MCF 10A (cell line): ENCODE measurements at regions not wholly inside any gene's neighbourhood (a gene's known extent, or its start where the extent isn't known, plus 50 kb on each side); places are given as distances from the start of the nearest gene placed in this dataset.

Experiments used
- BruUV-seq: library from RNA; stranded (reverse); fragments of 400-500 nt; replicated peaks from 2 replicates; lab custom pipeline; 2021; lab: Mats Ljungman, UMichigan
- CTCF ChIA-PET: fragments of 300-600 bp; sonication (Branson Sonifier 250); formaldehyde crosslinking; extraction: SDS; loops from one replicate; lab custom pipeline; 2021; ENCODE audit warnings: antibody characterized with exemption, inconsistent platforms; lab: Yijun Ruan, JAX
- POLR2A ChIA-PET: fragments of 300-600, 350-650 bp; sonication (Branson Sonifier 250); formaldehyde crosslinking; extraction: SDS; loops from one replicate; lab custom pipeline; 2020; ENCODE audit warnings: antibody characterized with exemption, inconsistent platforms; lab: Yijun Ruan, JAX
- DNase-seq: peaks from one replicate; pipeline ENCODE4 v3.0.0-alpha.2; 2018; ENCODE audit not compliant: unreplicated experiment
- H3K27ac Mint-ChIP-seq: one replicate; pipeline ENCODE4 v1.8.0; 2022; ENCODE audit warnings: mild to moderate bottlenecking, low read depth, mixed read lengths; ENCODE audit not compliant: unreplicated experiment
- H3K27me3 Mint-ChIP-seq: one replicate; pipeline ENCODE4 v1.8.0; 2022; ENCODE audit warnings: mixed read lengths; ENCODE audit not compliant: insufficient read depth, unreplicated experiment
- H3K36me3 Mint-ChIP-seq: one replicate; pipeline ENCODE4 v1.8.0; 2022; ENCODE audit warnings: mild to moderate bottlenecking, moderate library complexity, mixed read lengths; ENCODE audit not compliant: insufficient read depth, unreplicated experiment
- H3K4me1 Mint-ChIP-seq: one replicate; pipeline ENCODE4 v1.8.0; 2022; ENCODE audit warnings: mixed read lengths; ENCODE audit not compliant: insufficient read depth, unreplicated experiment
- H3K4me3 Mint-ChIP-seq: one replicate; pipeline ENCODE4 v1.8.0; 2022; ENCODE audit warnings: mild to moderate bottlenecking, moderate library complexity, mixed read lengths; ENCODE audit not compliant: unreplicated experiment
- H3K9me3 Mint-ChIP-seq: one replicate; pipeline ENCODE4 v1.8.0; 2022; ENCODE audit warnings: mixed read lengths; ENCODE audit not compliant: unreplicated experiment
- CTCF ChIP-seq: fragments of 200-600 bp; IDR thresholded peaks from one replicate; pipeline ENCODE4 v1.8.0; 2022; ENCODE audit warnings: antibody characterized with exemption, mild to moderate bottlenecking; ENCODE audit not compliant: unreplicated experiment
- intact Hi-C: fragments of 100-400 bp; cut with micrococcal nuclease; formaldehyde crosslinking; loops from 2 replicates; pipeline ENCODE4 v1.14.1; 2022

GRCh38 chr16:14017886-14018285 lies 53.2 kb upstream of the MRTFB start:
- Mint-ChIP-seq H3K4me1 (peaks cover 20% of the 10 kb centered on the region), H3K27me3 (no peaks in the 10 kb centered on the region), H3K27ac (no peak overlapping the region), H3K9me3 (no peaks in the 10 kb centered on the region), H3K4me3 (no peak overlapping the region), H3K36me3 (no peaks in the 10 kb centered on the region)
- no peak for DNase-seq
- no peak for TF ChIP-seq CTCF
- no TSS peak for BruUV-seq
- POLR2A ChIA-PET = interaction anchor here (0.7 kb wide), 1 partner anchor 12 kb away, joined by 3 read pairs; no protein-coding TSS in a partner anchor
- intact Hi-C loops = no loop called here
- CTCF ChIA-PET = interaction anchor here (0.7 to 1.6 kb wide), 2 partner anchors 11 to 72 kb away, joined by 3 to 4 read pairs; no protein-coding TSS in a partner anchor

- H3K27me3 Mint-ChIP-seq = no peaks in the 10 kb centered on the region
- no peak overlapping the region for H3K4me3 Mint-ChIP-seq
- no TSS peak for BruUV-seq
- intact Hi-C loops = no loop called here
- DNase-seq = no peak
- H3K27ac Mint-ChIP-seq = no peak overlapping the region
- peaks cover 17% of the 10 kb centered on the region for H3K4me1 Mint-ChIP-seq
- ChIA-PET POLR2A (no interaction called here), CTCF (interaction anchor here (0.7 kb wide), 1 partner anchor 18 kb away, joined by 3 read pairs; no protein-coding TSS in a partner anchor)
- H3K36me3 Mint-ChIP-seq = no peaks in the 10 kb centered on the region
- TF ChIP-seq CTCF = no peak
- no peaks in the 10 kb centered on the region for H3K9me3 Mint-ChIP-seq
These were observed 52.3 kb upstream of the MRTFB start for GRCh38 chr16:14018851-14019250.

GRCh38 chr16:14020141-14020540 lies 51.0 kb upstream of the MRTFB start:
- Mint-ChIP-seq H3K4me1 (peaks cover 11% of the 10 kb centered on the region), H3K27ac (no peak overlapping the region), H3K9me3 (no peaks in the 10 kb centered on the region), H3K27me3 (no peaks in the 10 kb centered on the region), H3K4me3 (no peak overlapping the region), H3K36me3 (no peaks in the 10 kb centered on the region)
- CTCF ChIA-PET = interaction anchor here (0.7 to 1.5 kb wide), 2 partner anchors 230 to 1920 kb away, joined by 3 read pairs; no protein-coding TSS in a partner anchor
- POLR2A ChIA-PET = interaction anchor here (0.6 to 0.7 kb wide), 3 partner anchors 14 to 50 kb away, joined by 3 read pairs; no protein-coding TSS in a partner anchor
- no peak for TF ChIP-seq CTCF
- intact Hi-C loops = no loop called here
- DNase-seq = no peak
- BruUV-seq = no TSS peak
